Activated naive CD4-positive, alpha-beta T cell treated with anti-CD3 and anti-CD28 coated beads, Interleukin-2, amount 50 U/mL, for 16 hours (primary cell): ENCODE measurements at regions not wholly inside any gene's neighbourhood (a gene's known extent, or its start where the extent isn't known, plus 50 kb on each side); places are given as distances from the start of the nearest gene placed in this dataset.
"Not testable (repeated sequence)": the region's sequence is repeated elsewhere in the genome, so short reads cannot be mapped to it uniquely, and the experiment has no call there.

Experiments
- DNase-seq: peaks from one replicate; pipeline ENCODE4 v3.0.0-alpha.2; 2020

- DNase-seq: no peak
Observed at GRCh38 chr1:228870041-228870713, 134.9 kb downstream of the RHOU start.

DNA sequence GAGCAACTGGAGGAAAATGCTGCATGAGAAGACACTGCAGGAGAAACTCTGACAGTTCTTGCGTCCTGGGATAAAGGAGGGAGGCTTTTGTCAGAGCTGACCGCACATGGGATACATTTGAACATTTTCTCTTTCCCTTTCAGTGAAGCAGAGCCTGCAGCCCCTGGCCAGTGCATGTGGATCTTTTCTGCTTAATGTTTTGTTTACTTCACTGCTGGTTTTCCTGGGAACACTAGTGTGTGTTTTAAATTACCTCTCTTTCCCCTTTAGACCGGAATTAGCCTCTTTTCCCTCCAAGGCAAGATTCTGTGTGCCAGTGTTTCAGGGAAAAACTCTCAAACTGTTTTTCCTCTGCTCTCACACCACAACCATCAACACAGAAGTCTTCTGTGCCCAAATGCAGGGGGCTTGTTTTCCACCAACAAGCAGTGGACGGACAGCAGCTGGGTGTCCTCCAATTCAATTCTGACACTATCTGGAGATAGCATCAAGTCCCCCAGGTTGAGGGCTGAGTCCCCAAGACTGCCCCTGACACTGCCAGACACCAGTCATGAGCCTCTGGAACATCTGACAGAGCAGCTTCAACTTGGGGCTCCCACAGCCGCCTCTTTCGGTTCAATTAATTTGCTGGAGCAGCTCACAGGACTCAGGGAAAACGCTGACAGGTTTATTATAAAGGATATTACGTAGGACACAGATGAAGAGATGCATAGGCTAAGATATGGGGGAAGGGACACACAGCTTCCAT is 136.2 kb downstream of the RHOU start:
- no peak for DNase-seq

DNA sequence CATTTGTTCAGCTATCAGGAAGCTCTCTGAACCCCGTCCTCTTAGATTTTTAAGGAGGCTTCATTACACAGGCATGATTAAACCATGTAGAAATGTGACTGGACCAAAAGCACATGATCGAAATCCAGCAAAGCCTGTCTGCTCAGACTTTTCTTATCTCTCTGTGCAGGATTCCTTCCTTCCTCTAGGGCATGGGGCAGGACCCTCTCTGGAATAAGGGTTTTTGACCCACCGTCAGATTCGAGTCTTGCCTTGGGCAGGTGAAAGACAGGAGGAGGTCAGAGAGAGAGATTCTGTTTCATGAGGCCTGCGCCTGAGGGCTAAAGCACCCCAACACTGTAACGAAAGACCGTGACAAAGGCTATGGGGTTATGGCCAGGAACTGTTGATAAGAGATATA is 136.8 kb downstream of the RHOU start:
- no peak for DNase-seq

GRCh38 chr1:228873709-228874108 is 138.4 kb downstream of the RHOU start:
- DNase-seq: no peak

GRCh38 chr1:228875741-228876140 is 140.5 kb downstream of the RHOU start:
- no peak for DNase-seq

DNA sequence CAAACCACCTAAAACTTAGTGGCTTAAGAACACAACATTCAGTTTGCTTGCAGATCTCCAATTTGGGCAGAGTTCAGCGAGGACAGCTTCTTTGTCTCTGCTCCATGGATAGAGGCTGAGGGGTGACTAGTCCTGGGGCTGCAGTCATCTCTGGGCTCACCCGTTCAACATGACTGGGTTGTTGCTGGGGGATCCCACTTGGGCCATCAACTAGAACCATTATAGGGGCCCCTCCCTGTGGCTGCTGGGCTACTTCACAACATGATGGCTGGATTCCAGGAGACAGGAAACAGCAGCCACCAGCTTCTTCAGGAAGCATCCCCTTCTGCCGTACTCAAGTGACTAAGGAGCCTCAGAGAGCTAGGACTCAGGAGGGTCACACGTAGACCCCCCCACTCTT is 140.9 kb downstream of the RHOU start:
- DNase-seq: no peak

- no peak for DNase-seq
Observed at GRCh38 chr1:228879164-228879563, 143.9 kb downstream of the RHOU start.

DNA sequence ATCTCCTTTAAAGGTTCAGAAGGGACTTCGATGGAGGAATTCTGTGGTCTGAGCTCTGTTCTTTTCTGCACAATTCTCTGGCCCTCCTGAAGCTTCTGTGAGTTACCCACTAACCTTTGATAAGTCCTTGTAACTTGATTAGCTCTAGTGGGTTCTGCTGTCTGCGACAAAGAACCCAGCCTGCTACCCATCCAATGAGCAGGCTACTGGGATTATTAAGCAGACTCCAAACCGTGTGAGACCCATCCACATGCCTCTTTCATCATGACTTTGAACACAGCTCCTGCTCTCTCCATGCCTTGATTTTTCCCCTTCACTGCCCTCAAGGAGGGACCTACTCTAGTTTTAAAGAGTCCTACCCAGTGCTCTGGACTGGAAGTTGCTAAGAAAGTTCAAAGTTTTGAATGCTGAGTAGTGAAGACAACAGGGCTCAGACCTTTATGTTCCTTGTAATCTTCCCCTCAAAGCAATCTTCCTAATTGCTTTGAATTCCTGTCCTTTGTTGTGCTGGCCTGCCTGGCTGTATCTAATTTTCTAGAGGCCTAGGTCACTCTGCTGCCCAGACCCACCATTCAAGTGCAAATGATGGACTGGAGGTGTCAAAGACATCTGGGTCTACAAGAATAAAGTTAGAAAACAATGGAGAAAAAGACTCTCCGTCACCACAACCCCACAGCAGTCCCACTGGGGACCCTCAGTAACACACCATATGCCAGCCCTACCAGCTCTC is 146.9 kb downstream of the RHOU start:
- DNase-seq: no peak

DNA sequence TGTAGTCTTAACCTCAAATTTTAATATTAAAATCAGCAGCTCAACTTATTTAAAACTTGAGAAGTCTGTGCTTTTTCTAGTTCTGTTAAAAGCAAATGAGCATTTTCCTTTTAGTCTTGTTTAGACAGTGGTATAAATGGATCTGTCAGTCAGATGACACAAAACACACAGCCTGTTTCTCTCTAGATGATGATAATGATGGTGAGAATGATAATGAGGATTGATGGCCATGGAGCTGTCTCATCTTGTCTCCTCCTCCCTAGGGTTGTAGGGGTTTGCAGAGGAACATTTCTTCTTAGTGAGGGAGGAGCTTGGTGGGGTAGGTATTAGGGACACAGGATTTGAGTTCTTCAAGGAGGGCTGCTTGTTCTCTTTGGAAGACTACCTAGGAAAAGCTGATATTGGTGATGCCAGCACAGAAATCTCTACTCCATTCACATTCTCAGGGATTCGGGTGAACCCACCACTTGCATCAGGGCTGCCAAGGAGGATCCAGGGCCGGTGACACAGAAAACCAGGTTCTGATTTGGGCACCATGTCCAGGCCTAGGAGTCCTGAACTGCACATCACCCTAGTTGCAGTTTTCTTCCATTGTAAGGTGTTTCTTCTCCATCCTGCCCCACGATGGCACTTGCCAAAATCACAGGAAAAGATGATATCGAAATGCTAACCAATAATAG is 147.6 kb downstream of the RHOU start:
- DNase-seq: no peak

- DNase-seq: no peak
Observed at GRCh38 chr1:228883535-228883934, 148.3 kb downstream of the RHOU start.

DNA sequence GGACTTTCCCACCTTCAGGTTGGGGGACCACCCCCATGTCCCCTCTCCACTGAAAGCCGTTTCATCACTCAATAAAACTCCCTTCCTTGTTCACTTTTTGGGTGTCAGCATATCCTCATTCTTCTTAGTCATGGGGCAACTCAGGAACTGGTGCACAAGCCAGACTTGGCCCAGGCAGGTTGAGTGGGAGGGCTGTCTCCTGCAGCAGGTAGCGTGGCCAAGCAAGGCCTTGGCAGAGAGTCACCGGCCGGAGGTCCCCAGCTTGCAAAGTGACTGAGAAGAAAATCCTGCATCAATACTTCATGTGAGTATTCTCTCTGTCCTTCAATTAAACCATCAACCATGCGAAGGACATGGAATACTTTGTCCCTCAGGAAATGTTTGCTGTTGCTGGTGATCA is 148.9 kb downstream of the RHOU start:
- DNase-seq: no peak

DNA sequence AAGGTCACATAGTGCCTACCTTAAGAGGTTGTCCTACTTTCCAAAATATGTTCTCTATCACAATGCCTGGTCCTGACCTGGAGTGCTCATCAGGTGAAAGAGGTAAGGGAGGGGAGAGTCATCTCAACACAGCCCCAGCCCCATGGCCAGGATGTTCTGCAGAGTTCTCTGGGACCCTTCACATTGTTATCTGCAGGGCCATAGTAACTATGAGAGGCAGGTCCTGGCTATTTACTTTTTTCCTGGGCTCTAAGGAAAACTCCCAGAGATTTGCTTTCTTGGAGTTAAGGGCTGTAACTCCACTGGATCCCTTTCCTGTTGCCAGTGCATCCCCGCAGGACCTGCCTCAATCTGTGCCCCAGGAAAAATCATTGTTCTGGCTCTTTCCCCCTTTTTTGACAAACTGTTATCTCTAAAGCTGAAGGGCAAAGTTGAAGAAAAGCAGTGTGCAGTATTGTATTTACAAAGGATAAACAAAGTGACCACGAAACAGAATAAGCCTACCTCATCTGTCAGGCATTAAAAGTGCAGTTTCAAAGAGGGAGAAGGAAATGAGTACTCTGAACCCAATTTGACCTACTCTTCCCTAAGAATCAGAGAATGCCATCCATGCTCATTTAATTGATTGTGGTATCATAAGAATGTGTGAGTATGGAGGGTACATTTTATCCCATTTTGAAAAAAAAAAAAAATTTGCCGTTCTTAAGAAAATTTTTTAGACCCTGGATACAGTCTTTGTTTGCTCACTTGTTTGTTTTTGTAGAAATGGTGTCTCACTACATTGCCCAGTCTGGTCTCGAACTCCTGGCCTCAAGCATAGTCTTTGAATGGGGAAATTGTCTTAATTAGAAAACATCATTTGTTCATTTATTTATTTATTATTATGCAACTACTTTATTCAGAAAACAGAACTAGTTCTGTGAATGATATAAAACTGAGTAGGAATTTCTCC is 149.6 kb downstream of the RHOU start:
- DNase-seq: no peak

- DNase-seq: no peak
Observed at GRCh38 chr1:228885845-228886244, 150.6 kb downstream of the RHOU start.

- no peak for DNase-seq
Observed at GRCh38 chr1:228887101-228887500, 151.8 kb downstream of the RHOU start.

- DNase-seq: no peak
Observed at GRCh38 chr1:228887960-228888359, 152.7 kb downstream of the RHOU start.

- DNase-seq: no peak
Observed at GRCh38 chr1:228889289-228889688, 154.0 kb downstream of the RHOU start.

- DNase-seq: no peak
Observed at GRCh38 chr1:228891272-228892034, 156.2 kb downstream of the RHOU start.

DNA sequence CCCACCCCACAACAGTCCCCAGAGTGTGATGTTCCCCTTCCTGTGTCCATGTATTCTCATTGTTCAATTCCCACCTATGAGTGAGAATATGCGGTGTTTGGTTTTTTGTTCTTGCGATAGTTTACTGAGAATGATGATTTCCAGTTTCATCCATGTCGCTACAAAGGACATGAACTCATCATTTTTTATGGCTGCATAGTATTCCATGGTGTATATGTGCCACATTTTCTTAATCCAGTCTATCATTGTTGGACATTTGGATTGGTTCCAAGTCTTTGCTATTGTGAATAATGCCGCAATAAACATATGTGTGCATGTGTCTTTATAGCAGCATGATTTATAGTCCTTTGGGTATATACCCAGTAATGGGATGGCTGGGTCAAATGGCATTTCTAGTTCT is 156.9 kb downstream of the RHOU start:
- DNase-seq: not testable (repeated sequence)

- DNase-seq: no peak
Observed at GRCh38 chr1:228894442-228894989, 159.2 kb downstream of the RHOU start.

- DNase-seq: no peak
Observed at GRCh38 chr1:228897901-228898300, 162.6 kb downstream of the RHOU start.

- DNase-seq: no peak
Observed at GRCh38 chr1:228898582-228898992, 163.3 kb downstream of the RHOU start.
